Endodermal cell (in vitro differentiated cells): ENCODE measurements at regions not wholly inside any gene's neighbourhood (a gene's known extent, or its start where the extent isn't known, plus 50 kb on each side); places are given as distances from the start of the nearest gene placed in this dataset.

Experiments used
- DNase-seq: peaks from one replicate; pipeline ENCODE4 v3.0.0-alpha.2; 2017
- H3K27ac ChIP-seq: 2 replicates; pipeline ENCODE4 v1.5.1; 2013; ENCODE audit warnings: mild to moderate bottlenecking, low read depth, low read length, moderate library complexity
- H3K27me3 ChIP-seq: 2 replicates; pipeline ENCODE4 v1.6.1; 2013; ENCODE audit warnings: mild to moderate bottlenecking, low read length, moderate library complexity; ENCODE audit not compliant: insufficient read depth, control insufficient read depth, poor library complexity, severe bottlenecking
- H3K36me3 ChIP-seq: 2 replicates; pipeline ENCODE4 v1.7.0; 2013; ENCODE audit warnings: mild to moderate bottlenecking, low read length, moderate library complexity; ENCODE audit not compliant: control insufficient read depth, insufficient read depth
- H3K4me1 ChIP-seq: one replicate; pipeline ENCODE4 v1.7.0; 2013; ENCODE audit warnings: low read length; ENCODE audit not compliant: control insufficient read depth, insufficient read depth
- H3K4me3 ChIP-seq: 2 replicates; pipeline ENCODE4 v1.5.1; 2013; ENCODE audit warnings: mild to moderate bottlenecking, low read length, moderate library complexity
- H3K9ac ChIP-seq: 2 replicates; pipeline ENCODE4 v1.6.1; 2013; ENCODE audit warnings: mild to moderate bottlenecking, low read length, moderate library complexity; ENCODE audit not compliant: poor library complexity, severe bottlenecking; ENCODE audit errors: extremely low read depth
- H3K9me3 ChIP-seq: 2 replicates; pipeline ENCODE4 v1.6.1; 2013; ENCODE audit warnings: mild to moderate bottlenecking, low read length, moderate library complexity; ENCODE audit not compliant: control insufficient read depth
- H3K27ac Mint-ChIP-seq: 2 replicates; pipeline ENCODE4 v1.8.0; 2020; ENCODE audit warnings: mixed read lengths
- H3K27me3 Mint-ChIP-seq: 2 replicates; pipeline ENCODE4 v1.8.0; 2021; ENCODE audit warnings: mild to moderate bottlenecking, mixed read lengths; ENCODE audit not compliant: insufficient read depth
- H3K36me3 Mint-ChIP-seq: 2 replicates; pipeline ENCODE4 v1.8.0; 2020; ENCODE audit warnings: low read depth, mixed read lengths
- H3K4me1 Mint-ChIP-seq: 2 replicates; pipeline ENCODE4 v1.8.0; 2020; ENCODE audit warnings: mixed read lengths
- H3K4me3 Mint-ChIP-seq: 2 replicates; pipeline ENCODE4 v1.8.0; 2020; ENCODE audit warnings: mild to moderate bottlenecking, moderate library complexity, mixed read lengths
- H3K9me3 Mint-ChIP-seq: 2 replicates; pipeline ENCODE4 v1.8.0; 2020; ENCODE audit warnings: mild to moderate bottlenecking, mixed read lengths
- WGBS, 2 experiments: methylation state at CpG; one replicate each; pipeline versions ENCODE4 v1.1.5 to v1.1.7; 2013; ENCODE audit warnings: missing lambda C conversion rate in 2 of 2, mixed read lengths in 1 of 2; ENCODE audit not compliant: insufficient coverage in 1 of 2, insufficient read length in 1 of 2; 5-methylcytosine and 5-hydroxymethylcytosine counted together
- TF ChIP-seq, protein P1 (sequence below): fragments of 200-600 bp; sonication (generic); conservative IDR thresholded peaks from 2 replicates; pipeline ENCODE4 v1.5.0; 2021; ENCODE audit warnings: antibody characterized with exemption, mild to moderate bottlenecking

DNA sequence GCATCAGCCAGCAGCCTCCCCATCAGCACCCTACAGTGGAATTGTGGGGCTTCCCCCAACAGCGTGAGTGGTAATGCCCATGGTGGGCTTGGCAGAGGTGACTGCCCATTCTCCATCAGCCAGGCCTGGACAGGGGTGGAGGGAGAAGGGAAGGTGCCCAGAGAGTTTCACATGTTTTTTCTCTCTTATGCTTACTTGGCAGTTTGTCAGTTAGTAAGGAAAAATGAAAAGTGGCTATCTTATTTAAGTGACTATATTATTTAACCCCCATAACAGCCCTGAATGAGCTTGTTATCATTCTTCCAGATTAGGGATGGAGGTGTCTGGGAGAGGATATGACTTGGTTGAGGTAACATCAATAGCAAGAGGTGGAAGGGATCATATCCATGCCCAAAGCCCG, 921.7 kb downstream of the GRID1 start:
- WGBS, 2 experiments = 84 to 92% methylated on average over 2 of the region's 2 CpGs
- Histone ChIP-seq H3K9me3 (no peaks in the 10 kb centered on the region), H3K36me3 (no peaks in the 10 kb centered on the region), H3K27me3 (no peaks in the 10 kb centered on the region), H3K9ac (no peak overlapping the region), H3K4me3 (no peak overlapping the region), H3K27ac (no peak overlapping the region), H3K4me1 (no peaks in the 10 kb centered on the region)
- Mint-ChIP-seq H3K4me3 (no peak overlapping the region), H3K4me1 (peaks cover 2% of the 10 kb centered on the region), H3K27me3 (no peaks in the 10 kb centered on the region), H3K9me3 (no peaks in the 10 kb centered on the region), H3K27ac (no peak overlapping the region), H3K36me3 (no peaks in the 10 kb centered on the region)
- TF ChIP-seq, protein P1, sequence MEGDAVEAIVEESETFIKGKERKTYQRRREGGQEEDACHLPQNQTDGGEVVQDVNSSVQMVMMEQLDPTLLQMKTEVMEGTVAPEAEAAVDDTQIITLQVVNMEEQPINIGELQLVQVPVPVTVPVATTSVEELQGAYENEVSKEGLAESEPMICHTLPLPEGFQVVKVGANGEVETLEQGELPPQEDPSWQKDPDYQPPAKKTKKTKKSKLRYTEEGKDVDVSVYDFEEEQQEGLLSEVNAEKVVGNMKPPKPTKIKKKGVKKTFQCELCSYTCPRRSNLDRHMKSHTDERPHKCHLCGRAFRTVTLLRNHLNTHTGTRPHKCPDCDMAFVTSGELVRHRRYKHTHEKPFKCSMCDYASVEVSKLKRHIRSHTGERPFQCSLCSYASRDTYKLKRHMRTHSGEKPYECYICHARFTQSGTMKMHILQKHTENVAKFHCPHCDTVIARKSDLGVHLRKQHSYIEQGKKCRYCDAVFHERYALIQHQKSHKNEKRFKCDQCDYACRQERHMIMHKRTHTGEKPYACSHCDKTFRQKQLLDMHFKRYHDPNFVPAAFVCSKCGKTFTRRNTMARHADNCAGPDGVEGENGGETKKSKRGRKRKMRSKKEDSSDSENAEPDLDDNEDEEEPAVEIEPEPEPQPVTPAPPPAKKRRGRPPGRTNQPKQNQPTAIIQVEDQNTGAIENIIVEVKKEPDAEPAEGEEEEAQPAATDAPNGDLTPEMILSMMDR = no peak
- no peak for DNase-seq

DNA sequence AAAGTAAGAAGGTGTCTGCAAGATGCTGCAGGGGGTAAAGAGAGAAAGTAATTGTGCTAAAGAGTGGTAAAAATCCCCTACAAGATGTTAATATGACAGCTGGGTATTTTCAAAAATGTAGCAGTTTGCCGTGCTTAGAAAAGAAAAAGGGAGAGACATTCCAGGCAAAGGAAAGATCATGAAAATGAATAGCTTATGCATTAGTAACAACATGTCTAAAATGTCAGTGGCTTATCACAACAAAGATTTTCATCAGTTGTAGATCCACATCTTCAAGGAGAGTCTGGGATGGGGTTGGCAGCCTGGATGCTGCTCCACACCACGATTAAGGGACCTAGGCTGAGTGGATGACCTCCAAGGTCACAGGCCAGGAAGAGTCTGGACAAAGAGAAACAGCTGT, 920.9 kb downstream of the GRID1 start:
- Mint-ChIP-seq H3K36me3 (no peaks in the 10 kb centered on the region), H3K4me3 (no peak overlapping the region), H3K9me3 (no peaks in the 10 kb centered on the region), H3K27me3 (no peaks in the 10 kb centered on the region), H3K4me1 (peaks cover 2% of the 10 kb centered on the region), H3K27ac (no peak overlapping the region)
- Histone ChIP-seq H3K36me3 (no peaks in the 10 kb centered on the region), H3K27me3 (no peaks in the 10 kb centered on the region), H3K4me3 (no peak overlapping the region), H3K4me1 (no peaks in the 10 kb centered on the region), H3K27ac (no peak overlapping the region), H3K9me3 (no peaks in the 10 kb centered on the region), H3K9ac (no peak overlapping the region)
- TF ChIP-seq, protein P1 = no peak
- DNase-seq = no peak
- WGBS, 2 experiments = 88 to 97% methylated on average over 1 to 2 of the region's 2 CpGs

DNA sequence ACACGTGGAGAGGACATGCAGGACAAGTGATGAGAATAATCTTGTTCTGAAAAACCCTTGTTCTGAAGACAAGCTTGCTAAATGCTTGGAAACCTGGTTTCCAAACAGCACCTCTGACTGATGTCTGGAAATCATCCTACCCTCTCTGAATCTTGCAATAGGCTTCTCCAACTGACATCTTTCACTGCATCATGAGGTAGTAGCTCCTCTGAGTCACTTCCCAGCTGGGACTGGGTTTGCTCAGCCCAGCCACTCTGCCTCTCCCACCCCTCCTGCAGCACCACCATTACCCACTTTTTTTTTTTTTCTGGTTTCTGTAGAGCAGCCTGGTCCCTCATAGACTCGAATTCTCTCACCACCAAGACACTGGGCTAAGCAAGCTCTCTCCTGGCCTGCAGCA, 919.8 kb downstream of the GRID1 start:
- no peak for DNase-seq
- H3K4me3 ChIP-seq = no peak overlapping the region
- H3K4me3 Mint-ChIP-seq = no peak overlapping the region
- WGBS, 2 experiments = 83% methylated on average over 2 of the region's 2 CpGs
- TF ChIP-seq, protein P1 = no peak
- no peak overlapping the region for H3K27ac ChIP-seq
- no peaks in the 10 kb centered on the region for H3K27me3 ChIP-seq
- no peaks in the 10 kb centered on the region for H3K9me3 ChIP-seq
- H3K9me3 Mint-ChIP-seq = no peaks in the 10 kb centered on the region
- peaks cover 3% of the 10 kb centered on the region for H3K27me3 Mint-ChIP-seq
- no peaks in the 10 kb centered on the region for H3K36me3 Mint-ChIP-seq
- H3K36me3 ChIP-seq = no peaks in the 10 kb centered on the region
- no peak overlapping the region for H3K9ac ChIP-seq
- peaks cover 2% of the 10 kb centered on the region for H3K4me1 Mint-ChIP-seq
- H3K4me1 ChIP-seq = no peaks in the 10 kb centered on the region
- no peak overlapping the region for H3K27ac Mint-ChIP-seq
